Nephron (organoid): ENCODE measurements at regions not wholly inside any gene's neighbourhood (a gene's known extent, or its start where the extent isn't known, plus 50 kb on each side); places are given as distances from the start of the nearest gene placed in this dataset.
A peak's percentile ranks its signal among the peaks of the same experiment; 100 is the strongest.
"Not testable (repeated sequence)": the region's sequence is repeated elsewhere in the genome, so short reads cannot be mapped to it uniquely, and the experiment has no call there.

Source experiments
- H3K27ac Mint-ChIP-seq, 3 experiments: 2 replicates each; pipeline ENCODE4 v1.8.0; 2020; ENCODE audit warnings: mixed read lengths in 3 of 3, mild to moderate bottlenecking in 2 of 3, moderate library complexity in 1 of 3
- H3K27me3 Mint-ChIP-seq: 2 replicates; pipeline ENCODE4 v1.8.0; 2021; ENCODE audit warnings: low read depth, mild to moderate bottlenecking, moderate library complexity, mixed read lengths
- H3K36me3 Mint-ChIP-seq: 2 replicates; pipeline ENCODE4 v1.8.0; 2020; ENCODE audit warnings: low read depth, mixed read lengths
- H3K4me1 Mint-ChIP-seq: 2 replicates; pipeline ENCODE4 v1.8.0; 2020; ENCODE audit warnings: mixed read lengths
- H3K4me3 Mint-ChIP-seq, 3 experiments: 2 replicates each; pipeline ENCODE4 v1.8.0; 2020; ENCODE audit warnings: mild to moderate bottlenecking in 3 of 3, mixed read lengths in 3 of 3, moderate library complexity in 2 of 3
- H3K9me3 Mint-ChIP-seq: 2 replicates; pipeline ENCODE4 v1.8.0; 2020; ENCODE audit warnings: mixed read lengths
- TF ChIP-seq, protein P1 (sequence below), 3 experiments: fragments of 200-600 bp; sonication (generic); IDR thresholded peaks; one replicate each; pipeline ENCODE4 v1.5.0; 2021; ENCODE audit warnings: antibody characterized with exemption in 3 of 3; ENCODE audit not compliant: unreplicated experiment in 3 of 3

GRCh38 chr6:137715589-137716045 lies 151.4 kb upstream of the TNFAIP3 start:
- no peaks in the 10 kb centered on the region for H3K27me3 Mint-ChIP-seq
- TF ChIP-seq, protein P1, sequence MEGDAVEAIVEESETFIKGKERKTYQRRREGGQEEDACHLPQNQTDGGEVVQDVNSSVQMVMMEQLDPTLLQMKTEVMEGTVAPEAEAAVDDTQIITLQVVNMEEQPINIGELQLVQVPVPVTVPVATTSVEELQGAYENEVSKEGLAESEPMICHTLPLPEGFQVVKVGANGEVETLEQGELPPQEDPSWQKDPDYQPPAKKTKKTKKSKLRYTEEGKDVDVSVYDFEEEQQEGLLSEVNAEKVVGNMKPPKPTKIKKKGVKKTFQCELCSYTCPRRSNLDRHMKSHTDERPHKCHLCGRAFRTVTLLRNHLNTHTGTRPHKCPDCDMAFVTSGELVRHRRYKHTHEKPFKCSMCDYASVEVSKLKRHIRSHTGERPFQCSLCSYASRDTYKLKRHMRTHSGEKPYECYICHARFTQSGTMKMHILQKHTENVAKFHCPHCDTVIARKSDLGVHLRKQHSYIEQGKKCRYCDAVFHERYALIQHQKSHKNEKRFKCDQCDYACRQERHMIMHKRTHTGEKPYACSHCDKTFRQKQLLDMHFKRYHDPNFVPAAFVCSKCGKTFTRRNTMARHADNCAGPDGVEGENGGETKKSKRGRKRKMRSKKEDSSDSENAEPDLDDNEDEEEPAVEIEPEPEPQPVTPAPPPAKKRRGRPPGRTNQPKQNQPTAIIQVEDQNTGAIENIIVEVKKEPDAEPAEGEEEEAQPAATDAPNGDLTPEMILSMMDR (IDR thresholded peaks at IDR 0.05; ENCODE audit: unreplicated experiment in 3 of 3), result no peak
- H3K9me3 Mint-ChIP-seq, result no peaks in the 10 kb centered on the region
- H3K36me3 Mint-ChIP-seq, result no peaks in the 10 kb centered on the region
- no peak overlapping the region for H3K4me3 Mint-ChIP-seq
- no peaks in the 10 kb centered on the region for H3K4me1 Mint-ChIP-seq
- H3K27ac Mint-ChIP-seq, result no peak overlapping the region

- Mint-ChIP-seq H3K4me1 (no peaks in the 10 kb centered on the region), H3K27ac (no peak overlapping the region), H3K36me3 (no peaks in the 10 kb centered on the region), H3K4me3 (no peak overlapping the region), H3K27me3 (no peaks in the 10 kb centered on the region), H3K9me3 (no peaks in the 10 kb centered on the region)
- TF ChIP-seq, protein P1 (IDR thresholded peaks at IDR 0.05; ENCODE audit: unreplicated experiment in 3 of 3), result no peak
These were observed 149.7 kb upstream of the TNFAIP3 start for GRCh38 chr6:137717074-137718073.

DNA sequence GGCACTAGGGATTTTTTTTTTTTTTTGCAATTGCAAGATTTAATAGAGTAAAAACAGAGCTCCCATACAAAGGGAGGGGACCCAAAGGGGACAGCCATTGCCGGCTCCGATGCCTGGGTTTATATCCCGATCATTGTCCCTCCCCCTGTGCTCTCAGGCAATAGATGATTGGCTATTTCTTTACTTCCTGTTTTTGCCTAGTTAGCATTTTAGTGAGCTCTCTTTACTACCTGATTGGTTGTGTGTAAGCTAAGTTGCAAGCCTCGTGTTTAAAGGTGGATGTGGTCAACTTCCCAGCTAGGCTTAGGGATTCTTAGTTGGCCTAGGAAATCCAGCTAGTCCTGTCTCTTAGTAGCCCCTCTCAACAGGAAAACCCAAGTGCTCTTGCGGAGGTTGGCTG lies 148.2 kb upstream of the TNFAIP3 start:
- H3K4me3 Mint-ChIP-seq, H3K27ac Mint-ChIP-seq, H3K27me3 Mint-ChIP-seq, H3K36me3 Mint-ChIP-seq, H3K9me3 Mint-ChIP-seq, H3K4me1 Mint-ChIP-seq: not testable (repeated sequence)

- H3K27me3 Mint-ChIP-seq, result no peaks in the 10 kb centered on the region
- peak overlapping the region in 2 of 3 experiments; percentile 64 to 65 for H3K27ac Mint-ChIP-seq
- peaks cover 18% of the 10 kb centered on the region for H3K4me1 Mint-ChIP-seq
- no peaks in the 10 kb centered on the region for H3K36me3 Mint-ChIP-seq
- H3K4me3 Mint-ChIP-seq, result no peak overlapping the region
- TF ChIP-seq, protein P1 (IDR thresholded peaks at IDR 0.05; ENCODE audit: unreplicated experiment in 3 of 3), result no peak
- no peaks in the 10 kb centered on the region for H3K9me3 Mint-ChIP-seq
These were observed 144.2 kb upstream of the TNFAIP3 start for GRCh38 chr6:137722749-137723272.

DNA sequence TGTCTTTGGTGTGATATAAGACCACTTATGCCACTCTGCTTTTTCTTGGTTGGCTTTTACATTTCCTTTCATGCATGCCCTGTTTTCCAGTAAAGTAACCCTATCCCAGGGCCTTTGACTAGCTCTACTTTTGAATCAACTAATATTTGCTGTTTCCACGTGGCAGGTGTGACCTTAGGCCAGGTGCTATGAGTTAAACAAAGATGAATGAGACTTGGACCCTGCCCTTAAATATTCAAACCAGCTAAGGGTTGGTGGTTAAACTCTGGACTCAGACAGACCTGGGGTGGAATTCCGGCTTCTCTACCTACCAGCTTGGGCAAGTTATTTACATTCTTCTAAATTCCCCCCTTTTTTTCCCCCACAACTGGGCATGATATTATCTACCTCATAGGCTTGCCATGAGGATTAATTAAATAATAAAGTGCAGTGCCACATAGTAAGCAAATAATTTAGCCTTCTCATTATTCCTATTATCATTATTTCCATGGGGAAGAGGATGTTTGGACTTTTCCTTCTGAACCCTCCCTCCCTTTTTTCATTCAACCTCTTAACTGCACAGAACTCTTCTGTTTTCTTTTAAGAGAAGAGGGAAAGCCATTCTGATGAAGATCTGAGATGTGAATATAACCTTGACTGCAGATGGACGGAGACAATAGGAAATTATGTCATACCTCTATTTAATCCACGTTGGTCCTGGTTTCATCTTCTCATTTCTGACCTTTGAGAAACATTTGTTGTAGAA lies 143.6 kb upstream of the TNFAIP3 start:
- no peaks in the 10 kb centered on the region for H3K27me3 Mint-ChIP-seq
- no peak overlapping the region for H3K4me3 Mint-ChIP-seq
- H3K9me3 Mint-ChIP-seq, result no peaks in the 10 kb centered on the region
- TF ChIP-seq, protein P1 (IDR thresholded peaks at IDR 0.05; ENCODE audit: unreplicated experiment in 3 of 3), result no peak
- H3K27ac Mint-ChIP-seq, result peak overlapping the region in 1 of 3 experiments; percentile 64
- no peaks in the 10 kb centered on the region for H3K36me3 Mint-ChIP-seq
- peaks cover 21% of the 10 kb centered on the region for H3K4me1 Mint-ChIP-seq

DNA sequence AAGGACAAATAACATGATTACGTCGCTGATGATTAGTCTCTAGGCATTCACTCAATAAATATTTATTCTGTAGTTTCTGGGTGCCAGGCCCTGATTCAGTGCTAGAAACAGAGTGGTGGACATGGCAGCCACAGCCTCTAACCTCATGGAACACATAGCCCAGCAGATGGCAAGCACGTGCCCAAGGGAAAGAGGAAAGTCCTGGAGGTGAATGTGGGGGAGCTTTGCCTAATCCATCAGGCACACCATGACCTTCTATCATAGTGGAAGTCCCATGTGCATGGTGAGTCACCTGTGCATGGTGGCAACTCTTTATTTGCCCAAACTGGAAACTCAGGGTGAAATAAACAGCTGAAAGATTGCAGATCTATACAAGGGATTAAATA lies 143.0 kb upstream of the TNFAIP3 start:
- H3K27ac Mint-ChIP-seq, result no peak overlapping the region
- no peak overlapping the region for H3K4me3 Mint-ChIP-seq
- no peaks in the 10 kb centered on the region for H3K36me3 Mint-ChIP-seq
- no peaks in the 10 kb centered on the region for H3K27me3 Mint-ChIP-seq
- no peaks in the 10 kb centered on the region for H3K9me3 Mint-ChIP-seq
- H3K4me1 Mint-ChIP-seq, result peaks cover 26% of the 10 kb centered on the region
- TF ChIP-seq, protein P1 (IDR thresholded peaks at IDR 0.05; ENCODE audit: unreplicated experiment in 3 of 3), result no peak
